K562 (cell line): ENCODE measurements at regions not wholly inside any gene's neighbourhood (a gene's known extent, or its start where the extent isn't known, plus 50 kb on each side); places are given as distances from the start of the nearest gene placed in this dataset.

Source experiments
- ARID2 ChIP-seq: fragments of 450-650 bp; IDR thresholded peaks from 2 replicates; pipeline ENCODE4 v1.6.1; 2017; ENCODE audit warnings: antibody characterized with exemption, mild to moderate bottlenecking
- CBFB ChIP-seq: sonication (generic); formaldehyde crosslinking; IDR thresholded peaks from 2 replicates; pipeline ENCODE4 v1.4.0; 2020; ENCODE audit warnings: mild to moderate bottlenecking, missing genetic modification reagents
- CSDE1 ChIP-seq, 2 experiments: fragments of 450-650 bp; IDR thresholded peaks; 2 replicates each; pipeline ENCODE4 v1.6.1; 2016; ENCODE audit warnings: mild to moderate bottlenecking in 1 of 2
- CTCF ChIP-seq, 3 experiments: IDR thresholded peaks in 2 of 3; conservative IDR thresholded peaks in 1 of 3; 2 replicates each; pipeline ENCODE4 v1.5.1; 2011 to 2012; ENCODE audit warnings: low read length in 3 of 3, mild to moderate bottlenecking in 3 of 3, control low read depth in 2 of 3, improper control_type of control experiment in 1 of 3, inconsistent platforms in 1 of 3, low read depth in 1 of 3, mixed read lengths in 1 of 3, moderate library complexity in 1 of 3; ENCODE audit not compliant: insufficient read depth in 2 of 3
- E2F4 ChIP-seq: sonication (generic); formaldehyde crosslinking; IDR thresholded peaks from 2 replicates; pipeline ENCODE4 v1.8.0; 2022; ENCODE audit warnings: mild to moderate bottlenecking, low read depth, missing genetic modification reagents
- EP300 ChIP-seq: IDR thresholded peaks from 2 replicates; pipeline ENCODE4 v1.6.1; 2012; ENCODE audit warnings: low read length, improper control_type of control experiment
- FOXA1 ChIP-seq: fragments of 450-650 bp; IDR thresholded peaks from 2 replicates; pipeline ENCODE4 v1.6.1; 2016; ENCODE audit warnings: mild to moderate bottlenecking, borderline replicate concordance
- HMG20A ChIP-seq: fragments of 450-650 bp; formaldehyde crosslinking; conservative IDR thresholded peaks from 2 replicates; pipeline ENCODE4 v1.4.0; 2020; ENCODE audit warnings: mild to moderate bottlenecking, mixed read lengths
- HSF4 ChIP-seq: fragments of 250-450 bp; sonication (Bioruptor Pico); IDR thresholded peaks from 2 replicates; pipeline ENCODE4 v2.1.2; 2022; ENCODE audit warnings: mild to moderate bottlenecking, moderate library complexity, borderline replicate concordance
- JUND ChIP-seq, 2 experiments: IDR thresholded peaks; 2 replicates in 1 of 2; 3 replicates in 1 of 2; pipeline ENCODE4 v1.6.1; 2011; ENCODE audit warnings: borderline replicate concordance in 2 of 2, low read depth in 2 of 2, low read length in 2 of 2, improper control_type of control experiment in 1 of 2, missing biosample characterization in 1 of 2, missing genetic modification characterization in 1 of 2, missing genetic modification reagents in 1 of 2
- SP1 ChIP-seq: sonication (generic); formaldehyde crosslinking; IDR thresholded peaks from 2 replicates; pipeline ENCODE4 v1.8.1; 2022; ENCODE audit warnings: mild to moderate bottlenecking, missing genetic modification reagents
- ZNF239 ChIP-seq: fragments of 250-450 bp; sonication (Bioruptor Pico); IDR thresholded peaks from 2 replicates; pipeline ENCODE4 v1.4.0; 2020; ENCODE audit warnings: mild to moderate bottlenecking

- no peak for TF ChIP-seq CTCF (IDR thresholded peaks at IDR 0.05 in 2 of 3, conservative IDR thresholded peaks at IDR 0.05 in 1 of 3; ENCODE audit: insufficient read depth in 2 of 3, low read depth in 1 of 3, low read length in 3 of 3)
- no peak for TF ChIP-seq E2F4
- TF ChIP-seq ARID2, result no peak
- TF ChIP-seq CBFB (CRISPR knock-in tag), result no peak
- no peak for TF ChIP-seq EP300
- no peak for TF ChIP-seq ZNF239 (CRISPR knock-in tag)
- no peak for TF ChIP-seq CSDE1 (IDR thresholded peaks at IDR 0.05)
- no peak for TF ChIP-seq FOXA1
- TF ChIP-seq HMG20A (CRISPR knock-in tag), result no peak
- no peak for TF ChIP-seq SP1 (CRISPR knock-in tag)
- no peak for TF ChIP-seq HSF4 (CRISPR knock-in tag)
- TF ChIP-seq JUND (IDR thresholded peaks at IDR 0.05; ENCODE audit: borderline replicate concordance, low read depth, low read length), result no peak
- no peak for TF ChIP-seq JUND (tag; IDR thresholded peaks at IDR 0.05; ENCODE audit: borderline replicate concordance, low read depth, low read length)
These were observed 1240.9 kb upstream of the LRRTM3 start for GRCh38 chr10:65684896-65685295.
